H1 (cell line): ENCODE measurements at regions not wholly inside any gene's neighbourhood (a gene's known extent, or its start where the extent isn't known, plus 50 kb on each side); places are given as distances from the start of the nearest gene placed in this dataset.

ENCODE experiments used
- CTCF ChIA-PET: fragments of 300-600 bp; sonication (Branson Sonifier 250); formaldehyde crosslinking; loops from one replicate; lab custom pipeline; 2021; ENCODE audit not compliant: partially characterized antibody; lab: Charles Lee
- POLR2A ChIA-PET: fragments of 300-600 bp; sonication (Branson Sonifier 250); formaldehyde crosslinking; loops from one replicate; lab custom pipeline; 2021; ENCODE audit warnings: inconsistent platforms; ENCODE audit not compliant: partially characterized antibody; lab: Charles Lee
- DNase-seq, 2 experiments: peaks; one replicate each; pipeline versions ENCODE4 v3.0.0 to v3.0.0-alpha.2; 2010 to 2022; ENCODE audit warnings: low spot score in 2 of 2, low read depth in 1 of 2, mixed read lengths in 1 of 2
- FAIRE-seq: peaks from 2 replicates; lab custom pipeline; 2011; peaks lifted over from hg19 to GRCh38; lab: Jason Lieb, UNC
- H2AFZ ChIP-seq: 2 replicates; pipeline ENCODE4 v1.8.1; 2012; ENCODE audit warnings: low read length, inconsistent platforms
- H2AK5ac ChIP-seq: 2 replicates; pipeline ENCODE4 v1.6.1; 2013; ENCODE audit warnings: low read depth, low read length
- H2BK120ac ChIP-seq: replicated peaks from 2 replicates; pipeline ENCODE3; 2013; ENCODE audit warnings: low read depth, low read length, inconsistent platforms
- H2BK12ac ChIP-seq: 2 replicates; pipeline ENCODE4 v1.6.1; 2013; ENCODE audit warnings: low read depth, low read length
- H2BK15ac ChIP-seq: 2 replicates; pipeline ENCODE4 v1.6.1; 2013; ENCODE audit warnings: low read length
- H2BK20ac ChIP-seq: 2 replicates; pipeline ENCODE4 v1.6.1; 2013; ENCODE audit warnings: low read length
- H2BK5ac ChIP-seq: 2 replicates; pipeline ENCODE4 v1.6.1; 2013; ENCODE audit warnings: low read depth, low read length
- H3K14ac ChIP-seq: 2 replicates; pipeline ENCODE4 v1.6.1; 2013; ENCODE audit warnings: inconsistent platforms; ENCODE audit not compliant: insufficient read length
- H3K18ac ChIP-seq: 2 replicates; pipeline ENCODE4 v1.6.1; 2013; ENCODE audit warnings: low read length; ENCODE audit errors: extremely low read depth
- H3K23ac ChIP-seq: 2 replicates; pipeline ENCODE4 v1.6.1; 2013; ENCODE audit warnings: inconsistent platforms; ENCODE audit not compliant: insufficient read length
- H3K23me2 ChIP-seq: 2 replicates; pipeline ENCODE4 v1.6.1; 2013; ENCODE audit warnings: low read depth, low read length
- H3K27ac ChIP-seq: 2 replicates; pipeline ENCODE4 v1.6.1; 2011; ENCODE audit warnings: low read depth, low read length, inconsistent platforms
- H3K27me3 ChIP-seq, 4 experiments: replicated peaks in 1 of 4; 1 replicate in 1 of 4; 2 replicates in 3 of 4; pipeline versions ENCODE4 v1.6.1 to v1.8.1; 2011 to 2013; ENCODE audit warnings: low read length in 3 of 4, mild to moderate bottlenecking in 3 of 4, inconsistent platforms in 2 of 4, mixed read lengths in 2 of 4, moderate library complexity in 1 of 4; ENCODE audit not compliant: control insufficient read depth in 3 of 4, insufficient read depth in 3 of 4; ENCODE audit errors: extremely low read depth in 1 of 4
- H3K36me3 ChIP-seq, 4 experiments: 2 replicates each; pipeline versions ENCODE4 v1.6.1 to v1.8.1; 2011 to 2013; ENCODE audit warnings: mild to moderate bottlenecking in 4 of 4, low read length in 3 of 4, moderate library complexity in 2 of 4, control low read depth in 1 of 4, inconsistent platforms in 1 of 4; ENCODE audit not compliant: insufficient read depth in 4 of 4, control insufficient read depth in 2 of 4
- H3K4ac ChIP-seq: replicated peaks from 2 replicates; pipeline ENCODE3; 2013; ENCODE audit warnings: low read length, low read depth, mixed read lengths, inconsistent platforms; ENCODE audit not compliant: insufficient read length
- H3K4me1 ChIP-seq, 4 experiments: replicated peaks in 1 of 4; 1 replicate in 1 of 4; 2 replicates in 3 of 4; pipeline versions ENCODE4 v1.6.1 to v1.8.1; 2011 to 2013; ENCODE audit warnings: low read length in 3 of 4, inconsistent platforms in 2 of 4, mixed read lengths in 1 of 4; ENCODE audit not compliant: insufficient read depth in 4 of 4, control insufficient read depth in 3 of 4
- H3K4me2 ChIP-seq, 2 experiments: 2 replicates each; pipeline versions ENCODE4 v1.6.1 to v1.8.1; 2011 to 2013; ENCODE audit warnings: low read depth in 2 of 2, low read length in 2 of 2, control low read depth in 1 of 2, inconsistent platforms in 1 of 2, mild to moderate bottlenecking in 1 of 2; ENCODE audit not compliant: insufficient read depth in 1 of 2
- H3K4me3 ChIP-seq, 4 experiments: fragments of 200-600, 300-600 bp in 1 of 4; sonication (generic), shearing (Covaris generic), sonication (Bioruptor Twin) in 1 of 4; 2 replicates each; pipeline versions ENCODE4 v1.5.1 to v1.8.1; 2011 to 2016; ENCODE audit warnings: low read length in 4 of 4, low read depth in 3 of 4, control low read depth in 2 of 4, inconsistent platforms in 2 of 4, mild to moderate bottlenecking in 2 of 4, mixed read lengths in 1 of 4, moderate library complexity in 1 of 4; ENCODE audit not compliant: insufficient read depth in 2 of 4; ENCODE audit errors: extremely low read depth in 1 of 4
- H3K56ac ChIP-seq: replicated peaks from 2 replicates; pipeline ENCODE3; 2013; ENCODE audit warnings: low read depth, mild to moderate bottlenecking, mixed read lengths, low read length, inconsistent platforms; ENCODE audit not compliant: insufficient read length
- H3K79me1 ChIP-seq: 2 replicates; pipeline ENCODE4 v1.6.1; 2013; ENCODE audit warnings: low read depth, low read length, control low read depth
- H3K79me2 ChIP-seq, 2 experiments: 2 replicates each; pipeline versions ENCODE4 v1.6.1 to v1.8.1; 2012 to 2013; ENCODE audit warnings: low read length in 2 of 2, mild to moderate bottlenecking in 2 of 2, inconsistent platforms in 1 of 2; ENCODE audit not compliant: insufficient read depth in 2 of 2, control insufficient read depth in 1 of 2
- H3K9ac ChIP-seq, 4 experiments: replicated peaks in 1 of 4; 1 replicate in 1 of 4; 2 replicates in 3 of 4; pipeline versions ENCODE4 v1.6.1 to v1.8.1; 2011 to 2013; ENCODE audit warnings: low read depth in 3 of 4, low read length in 3 of 4, control low read depth in 2 of 4, mild to moderate bottlenecking in 2 of 4, moderate library complexity in 2 of 4, inconsistent platforms in 1 of 4; ENCODE audit errors: extremely low read depth in 1 of 4
- H3K9me3 ChIP-seq, 2 experiments: 2 replicates each; pipeline versions ENCODE4 v1.6.1 to v1.8.1; 2012 to 2013; ENCODE audit warnings: mild to moderate bottlenecking in 2 of 2, moderate library complexity in 2 of 2, control low read depth in 1 of 2, inconsistent platforms in 1 of 2, low read depth in 1 of 2, low read length in 1 of 2, mixed read lengths in 1 of 2; ENCODE audit not compliant: insufficient read depth in 2 of 2
- H4K20me1 ChIP-seq, 2 experiments: replicated peaks in 1 of 2; 2 replicates each; pipeline versions ENCODE3 to v1.8.1; 2011 to 2013; ENCODE audit warnings: inconsistent platforms in 2 of 2, low read length in 2 of 2, mild to moderate bottlenecking in 1 of 2; ENCODE audit not compliant: insufficient read depth in 2 of 2, control insufficient read depth in 1 of 2
- H4K5ac ChIP-seq: 2 replicates; pipeline ENCODE4 v1.6.1; 2013; ENCODE audit warnings: low read length, low read depth, mixed read lengths, inconsistent platforms; ENCODE audit not compliant: insufficient read length
- H4K8ac ChIP-seq: 2 replicates; pipeline ENCODE4 v1.8.0; 2013; ENCODE audit warnings: mild to moderate bottlenecking, moderate library complexity, low read length, inconsistent platforms; ENCODE audit not compliant: insufficient read depth; ENCODE audit errors: extremely low read depth
- H4K91ac ChIP-seq: replicated peaks from 2 replicates; pipeline ENCODE3; 2013; ENCODE audit warnings: low read length, mixed read lengths, inconsistent platforms; ENCODE audit not compliant: insufficient read length
- CHD1 ChIP-seq: IDR thresholded peaks from 2 replicates; pipeline ENCODE4 v1.6.1; 2012; ENCODE audit warnings: low read depth, low read length, improper control_type of control experiment
- CTBP2 ChIP-seq: IDR thresholded peaks from 2 replicates; pipeline ENCODE4 v1.7.0; 2011; ENCODE audit warnings: borderline replicate concordance, mild to moderate bottlenecking, moderate library complexity, mixed read lengths, low read length; ENCODE audit not compliant: insufficient read depth, insufficient read length
- CTCF ChIP-seq, 3 experiments: IDR thresholded peaks; 1 replicate in 2 of 3; 2 replicates in 1 of 3; pipeline versions ENCODE4 v1.5.1 to v1.6.1; 2011; ENCODE audit warnings: low read length in 3 of 3, mild to moderate bottlenecking in 3 of 3, inconsistent platforms in 2 of 3, low read depth in 1 of 3, moderate library complexity in 1 of 3; ENCODE audit not compliant: insufficient read depth in 1 of 3; ENCODE audit errors: control extremely low read depth in 1 of 3
- MAX ChIP-seq: IDR thresholded peaks from 2 replicates; pipeline ENCODE4 v1.6.1; 2012; ENCODE audit warnings: inconsistent platforms
- RAD21 ChIP-seq, 2 experiments: IDR thresholded peaks in 1 of 2; conservative IDR thresholded peaks in 1 of 2; 2 replicates each; pipeline ENCODE4 v1.6.1; 2011; ENCODE audit warnings: low read depth in 2 of 2, low read length in 2 of 2, improper control_type of control experiment in 1 of 2, inconsistent platforms in 1 of 2, mild to moderate bottlenecking in 1 of 2, moderate library complexity in 1 of 2
- SP2 ChIP-seq: IDR thresholded peaks from 2 replicates; pipeline ENCODE4 v1.6.1; 2012; ENCODE audit warnings: mild to moderate bottlenecking, low read length, inconsistent platforms
- TAF1 ChIP-seq: IDR thresholded peaks from 2 replicates; pipeline ENCODE4 v1.6.1; 2011; ENCODE audit warnings: mild to moderate bottlenecking, low read depth, low read length
- TAF7 ChIP-seq: optimal IDR thresholded peaks from 2 replicates; pipeline ENCODE3; 2011; ENCODE audit warnings: low read depth, mild to moderate bottlenecking, inconsistent platforms, low read length, moderate library complexity, borderline replicate concordance
- TBP ChIP-seq: IDR thresholded peaks from 2 replicates; pipeline ENCODE4 v1.6.1; 2011; ENCODE audit warnings: low read depth, low read length, improper control_type of control experiment
- WGBS, 2 experiments: shearing (Covaris generic) in 1 of 2; methylation state at CpG; one replicate each; pipeline versions ENCODE4 v1.1.6 to v1.1.7; 2013 to 2015; ENCODE audit warnings: low lambda C conversion rate in 2 of 2, mixed read lengths in 2 of 2, inconsistent platforms in 1 of 2, low coverage in 1 of 2, missing lambda C conversion rate in 1 of 2; ENCODE audit not compliant: insufficient replicate concordance in 2 of 2, insufficient coverage in 1 of 2, insufficient read length in 1 of 2; ENCODE audit errors: extremely low coverage in 1 of 2, missing lambda C conversion rate in 1 of 2; 5-methylcytosine and 5-hydroxymethylcytosine counted together

GRCh38 chr4:23337292-23337691, 552.6 kb downstream of the PPARGC1A start:
- no peaks in the 10 kb centered on the region for H3K27me3 ChIP-seq
- H4K5ac ChIP-seq: no peak overlapping the region
- no peak overlapping the region for H3K56ac ChIP-seq
- CTCF ChIA-PET: interaction anchor here (0.7 to 1.4 kb wide), 7 partner anchors 9 to 277 kb away, joined by 3 to 7 read pairs (median 3); no protein-coding TSS in a partner anchor
- H3K36me3 ChIP-seq: no peaks in the 10 kb centered on the region
- H2AK5ac ChIP-seq: no peak overlapping the region
- H3K18ac ChIP-seq: no peak overlapping the region
- peak overlapping the region; percentile 96 for H2AFZ ChIP-seq
- H3K4me3 ChIP-seq: no peak overlapping the region
- H4K8ac ChIP-seq: no peak overlapping the region
- H4K91ac ChIP-seq: no peak overlapping the region
- H2BK5ac ChIP-seq: no peak overlapping the region
- H3K9ac ChIP-seq: no peak overlapping the region
- DNase-seq (no peak), FAIRE-seq (peak; percentile 39)
- H3K23me2 ChIP-seq: no peaks in the 10 kb centered on the region
- peaks cover 0 to 12% (median 6%) of the 10 kb centered on the region in 4 experiments; a peak in 4 of 7 replicates for H3K4me1 ChIP-seq
- H3K79me1 ChIP-seq: no peaks in the 10 kb centered on the region
- no peaks in the 10 kb centered on the region for H3K9me3 ChIP-seq
- no peak overlapping the region for H2BK12ac ChIP-seq
- H3K4me2 ChIP-seq: no peak overlapping the region
- POLR2A ChIA-PET: no interaction called here
- H2BK120ac ChIP-seq: no peak overlapping the region
- H2BK20ac ChIP-seq: no peak overlapping the region; the same call in 1 of the 2 replicates
- no peaks in the 10 kb centered on the region for H4K20me1 ChIP-seq
- H2BK15ac ChIP-seq: peak overlapping the region; percentile 7; the same call in 1 of the 2 replicates
- no peak overlapping the region for H3K27ac ChIP-seq
- no peaks in the 10 kb centered on the region for H3K79me2 ChIP-seq
- 72% methylated on average over 2 of the region's 2 CpGs; no CpG with 5 or more reads in 1 of the 2 experiments for WGBS, 2 experiments
- no peak overlapping the region for H3K14ac ChIP-seq
- H3K4ac ChIP-seq: no peak overlapping the region
- H3K23ac ChIP-seq: no peak overlapping the region
- TF ChIP-seq MAX (no peak), CHD1 (no peak), TBP (no peak), CTBP2 (no peak), TAF7 (no peak), CTCF (IDR thresholded peaks at IDR 0.05; ENCODE audit: control extremely low read depth in 1 of 3, insufficient read depth in 1 of 3, low read depth in 1 of 3, low read length in 3 of 3) (peak in 2 of 3 experiments; percentile 29 to 41; a peak in 3 of 4 replicates), SP2 (no peak), TAF1 (no peak), RAD21 (IDR thresholded peaks at IDR 0.05 in 1 of 2, conservative IDR thresholded peaks at IDR 0.05 in 1 of 2; ENCODE audit: low read depth in 2 of 2, low read length in 2 of 2) (peak; percentile 38 to 46; a peak in 3 of 4 replicates)
